ENCODE measurements at regions not wholly inside any gene's neighbourhood (a gene's known extent, or its start where the extent isn't known, plus 50 kb on each side); places are given as distances from the start of the nearest gene placed in this dataset.
"Not testable (repeated sequence)": the region's sequence is repeated elsewhere in the genome, so short reads cannot be mapped to it uniquely, and the experiment has no call there.

DNA sequence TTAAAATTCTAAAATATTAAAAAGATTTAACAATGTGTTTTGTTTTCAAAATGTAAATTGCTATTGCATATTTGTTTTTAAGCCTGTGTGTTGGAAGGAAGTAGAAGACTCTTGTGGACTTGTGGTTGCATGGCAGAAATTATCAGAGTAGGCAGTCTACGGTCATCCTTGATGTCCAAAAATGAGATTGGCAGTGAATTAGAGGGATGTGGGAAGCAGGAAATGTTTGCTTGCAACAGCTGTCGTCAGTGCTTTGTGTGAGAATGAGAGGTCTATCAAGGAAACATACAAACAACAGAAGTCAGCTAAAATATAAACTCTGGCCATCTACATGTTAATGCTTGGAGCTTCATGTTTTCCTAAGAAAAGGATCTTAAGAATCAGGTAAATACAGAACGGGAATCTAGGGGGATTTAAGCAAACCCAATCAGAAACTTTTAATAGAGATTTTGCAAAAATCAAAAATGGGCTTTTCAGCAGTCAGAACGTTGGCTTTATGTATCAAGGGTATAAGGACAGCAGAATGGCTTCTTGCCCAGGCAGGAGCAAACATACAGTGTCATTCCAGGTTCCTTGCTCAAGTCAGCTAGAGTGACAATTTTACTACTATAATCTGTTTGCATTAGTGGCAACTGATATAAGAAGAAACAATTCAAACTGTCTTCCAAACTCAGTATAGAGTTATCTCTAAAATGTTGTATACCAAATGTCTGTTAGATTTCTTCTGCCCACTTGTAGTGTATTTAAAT, 196.7 kb downstream of the CYB561 start:
- DNase-seq (ENCODE audit: low read depth) = no peak

DNA sequence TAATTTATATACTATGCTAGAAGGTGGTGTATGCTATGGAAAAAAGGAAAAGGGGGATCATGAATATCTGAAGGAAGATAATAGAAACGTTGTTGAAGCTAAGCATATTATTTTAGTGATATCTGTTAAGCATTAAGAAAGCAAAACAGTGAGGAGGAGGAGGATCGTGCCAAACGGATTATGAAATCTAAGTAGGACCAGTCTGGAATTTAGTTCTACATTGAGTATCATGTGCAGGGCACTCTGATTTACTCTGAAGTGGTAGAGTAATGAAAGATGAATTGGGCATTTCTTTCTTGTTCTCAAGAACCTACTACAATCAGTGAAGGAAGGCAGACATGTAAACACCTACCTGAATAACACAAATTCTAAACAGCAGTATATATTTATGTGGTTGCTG, 195.3 kb downstream of the CYB561 start:
- no peak for DNase-seq (ENCODE audit: low read depth)

DNA sequence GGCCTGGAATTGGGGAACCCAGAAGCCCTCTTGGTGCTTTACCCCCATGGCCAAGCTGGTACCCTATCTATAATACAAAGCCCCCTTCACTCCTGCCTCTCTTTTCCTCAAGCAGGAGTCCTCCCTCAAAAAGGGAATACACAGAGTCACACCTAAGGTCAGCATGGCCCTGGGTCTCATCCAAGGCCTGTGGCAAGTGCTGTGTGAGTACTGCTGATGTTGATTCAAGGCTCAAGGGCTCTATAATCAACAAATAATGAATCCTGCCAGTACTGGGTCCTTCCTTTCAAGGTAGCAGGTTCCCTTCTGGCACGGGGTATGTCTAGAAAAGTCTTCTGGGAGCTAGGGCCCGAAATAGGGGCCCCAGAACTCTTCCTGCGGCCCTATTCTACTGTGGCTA, 187.3 kb downstream of the CYB561 start:
- no peak for DNase-seq (ENCODE audit: low read depth)

DNA sequence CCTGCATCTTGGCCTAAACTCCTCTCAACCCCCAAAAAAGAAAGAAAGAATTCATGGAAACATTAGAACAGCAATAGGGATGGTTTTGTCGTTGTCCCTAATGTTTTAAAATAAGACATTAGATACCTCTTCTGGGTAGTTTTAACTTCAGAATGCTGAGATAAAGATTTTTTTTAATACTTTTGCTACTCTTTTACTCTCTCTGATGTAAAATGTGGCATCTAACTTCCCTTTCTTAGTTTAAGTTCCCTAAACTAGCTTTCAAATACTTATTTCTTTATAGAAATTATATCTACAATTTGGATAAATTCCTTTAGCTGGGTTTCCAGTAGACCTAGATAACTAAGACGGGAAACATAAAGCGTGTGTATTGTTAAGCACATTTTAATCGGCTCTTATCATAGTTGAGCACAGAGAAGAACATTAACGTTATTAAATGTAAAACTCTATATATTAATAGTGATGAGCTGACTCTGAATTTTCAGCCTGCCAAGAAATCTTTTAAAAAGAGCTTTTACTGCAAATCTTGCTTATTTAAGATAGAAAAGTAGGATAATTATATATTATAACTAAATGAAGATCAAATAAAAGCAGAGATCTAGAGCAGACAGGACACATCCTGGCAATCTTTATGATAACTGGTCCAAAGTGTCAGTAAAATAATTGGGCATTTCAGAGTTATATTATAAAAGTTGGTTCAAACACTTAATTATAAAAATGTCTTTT, 183.2 kb downstream of the CYB561 start:
- no peak for DNase-seq (ENCODE audit: low read depth)

DNA sequence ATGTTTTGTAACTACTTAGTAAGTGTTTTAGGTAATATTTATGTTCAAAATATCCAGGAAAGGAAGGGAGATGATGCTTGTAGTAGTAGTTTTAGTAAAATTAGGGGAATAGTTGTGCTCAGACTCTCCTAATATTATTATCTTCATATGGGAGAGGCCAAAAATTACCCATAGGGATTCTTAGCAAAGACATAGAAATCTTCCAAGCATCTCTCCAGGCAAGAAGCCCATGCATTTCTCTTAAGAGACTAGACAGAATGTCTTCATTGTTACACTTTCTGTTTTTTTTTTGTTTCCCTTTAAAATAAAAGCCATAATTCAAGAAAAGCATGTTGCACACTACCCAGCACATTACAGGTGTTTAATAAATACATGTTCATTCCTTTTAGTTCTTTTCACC, 180.6 kb downstream of the CYB561 start:
- no peak for DNase-seq (ENCODE audit: low read depth)

DNA sequence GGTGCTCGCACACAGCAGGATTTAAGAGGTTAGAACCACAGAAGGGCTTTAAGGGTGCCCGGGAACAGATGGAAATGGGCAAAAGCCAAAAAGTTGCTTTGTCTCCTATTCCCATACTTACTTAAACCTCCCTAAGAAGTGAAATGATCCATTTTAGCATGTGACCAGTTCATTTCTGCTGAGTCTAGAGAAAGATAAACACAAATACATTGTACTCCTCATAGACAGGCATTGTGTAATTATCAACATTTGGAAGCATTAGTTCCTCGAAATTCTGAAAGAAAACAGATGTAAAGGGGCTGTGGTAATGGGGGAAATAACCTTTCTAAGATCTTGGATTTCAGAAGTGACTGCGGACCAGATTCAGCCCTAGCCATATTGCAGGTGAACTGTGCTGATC, 178.3 kb downstream of the CYB561 start:
- no peak for DNase-seq (ENCODE audit: low read depth)

DNA sequence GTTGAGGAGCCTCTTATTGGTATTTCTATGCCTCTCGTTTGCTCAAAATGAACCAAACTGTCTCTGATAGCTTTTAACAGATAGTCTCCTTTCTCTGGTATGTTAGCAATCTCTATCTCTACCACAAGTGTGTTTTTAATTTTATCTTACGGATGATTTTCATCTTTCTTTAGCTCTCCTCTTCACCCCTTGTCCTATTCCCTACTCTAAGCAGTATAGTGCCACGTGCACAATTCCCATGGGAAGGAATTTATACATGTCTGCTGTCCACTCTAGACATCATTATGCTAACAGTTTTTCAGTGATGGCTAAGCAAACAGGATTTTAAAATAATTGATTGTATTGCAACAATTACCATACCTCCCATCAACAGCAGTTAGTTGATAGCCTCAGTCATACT, 177.3 kb downstream of the CYB561 start:
- DNase-seq (ENCODE audit: low read depth) = no peak

DNA sequence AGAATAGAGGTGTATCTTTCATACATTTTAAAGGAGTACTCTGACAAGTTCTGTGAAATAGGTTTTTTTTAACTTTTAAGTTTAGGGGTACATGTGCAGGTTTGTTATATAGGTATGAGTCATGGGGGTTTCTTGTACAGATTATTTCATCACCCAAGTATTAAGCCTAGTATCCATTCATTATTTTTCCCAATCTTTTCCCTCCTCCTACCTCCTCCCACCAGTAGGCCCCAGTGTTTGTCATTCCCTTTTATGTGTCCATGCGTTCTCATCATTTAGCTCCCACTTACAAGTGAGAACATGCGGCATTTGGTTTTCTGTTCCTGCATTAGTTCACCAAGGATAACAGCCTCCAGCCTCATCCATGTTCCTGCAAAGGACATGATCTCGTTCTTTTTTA, 175.5 kb downstream of the CYB561 start:
- no peak for DNase-seq (ENCODE audit: low read depth)

DNA sequence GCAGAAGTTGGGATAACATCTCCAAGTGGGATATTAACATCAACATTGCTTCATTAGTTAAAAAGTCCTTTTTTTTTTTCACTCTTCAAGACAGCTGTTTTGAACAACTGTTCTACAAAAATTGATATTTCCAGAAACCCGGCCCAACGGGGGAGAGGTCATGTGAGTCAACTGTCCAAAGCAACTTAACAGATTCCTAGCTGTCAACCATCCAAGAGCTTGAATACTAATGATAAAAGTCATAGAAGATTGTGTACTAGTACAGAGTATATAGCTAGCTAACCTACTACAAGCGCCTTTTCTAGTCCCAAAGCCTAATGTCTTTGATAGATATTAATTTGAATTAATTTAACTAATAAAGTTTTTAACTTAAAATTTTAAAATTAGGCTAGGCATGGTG, 172.0 kb downstream of the CYB561 start:
- no peak for DNase-seq (ENCODE audit: low read depth)

DNA sequence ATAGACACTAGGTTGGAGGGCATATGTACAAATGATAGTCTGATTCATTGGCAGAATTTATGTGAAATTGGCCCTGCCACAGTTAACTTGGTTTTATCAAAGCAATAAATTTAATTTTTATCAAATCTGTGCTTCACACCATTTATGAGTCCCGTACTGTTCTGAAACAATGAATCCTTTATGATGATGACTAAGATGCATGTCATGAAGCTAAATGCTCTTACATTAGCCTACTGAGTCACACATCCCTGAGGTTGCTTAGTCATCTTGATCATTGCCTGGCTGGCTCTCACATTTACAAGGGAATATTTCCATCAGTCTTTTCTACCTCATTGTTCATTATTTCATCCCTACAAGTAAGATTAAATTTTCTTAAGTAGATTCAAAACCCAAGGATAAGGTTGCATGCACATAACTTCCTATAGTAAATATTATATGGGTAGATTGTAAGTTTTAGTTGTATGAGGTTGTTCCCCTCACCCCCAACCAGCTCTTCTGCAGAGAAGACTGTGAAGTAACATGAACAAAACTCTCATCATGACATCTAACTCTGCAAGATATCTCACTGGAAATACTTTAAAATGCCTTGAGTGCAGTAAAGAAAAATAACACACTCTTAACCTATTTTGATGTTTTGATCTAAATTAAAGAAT, 170.7 kb downstream of the CYB561 start:
- peak; percentile 97 for DNase-seq (ENCODE audit: low read depth)

DNA sequence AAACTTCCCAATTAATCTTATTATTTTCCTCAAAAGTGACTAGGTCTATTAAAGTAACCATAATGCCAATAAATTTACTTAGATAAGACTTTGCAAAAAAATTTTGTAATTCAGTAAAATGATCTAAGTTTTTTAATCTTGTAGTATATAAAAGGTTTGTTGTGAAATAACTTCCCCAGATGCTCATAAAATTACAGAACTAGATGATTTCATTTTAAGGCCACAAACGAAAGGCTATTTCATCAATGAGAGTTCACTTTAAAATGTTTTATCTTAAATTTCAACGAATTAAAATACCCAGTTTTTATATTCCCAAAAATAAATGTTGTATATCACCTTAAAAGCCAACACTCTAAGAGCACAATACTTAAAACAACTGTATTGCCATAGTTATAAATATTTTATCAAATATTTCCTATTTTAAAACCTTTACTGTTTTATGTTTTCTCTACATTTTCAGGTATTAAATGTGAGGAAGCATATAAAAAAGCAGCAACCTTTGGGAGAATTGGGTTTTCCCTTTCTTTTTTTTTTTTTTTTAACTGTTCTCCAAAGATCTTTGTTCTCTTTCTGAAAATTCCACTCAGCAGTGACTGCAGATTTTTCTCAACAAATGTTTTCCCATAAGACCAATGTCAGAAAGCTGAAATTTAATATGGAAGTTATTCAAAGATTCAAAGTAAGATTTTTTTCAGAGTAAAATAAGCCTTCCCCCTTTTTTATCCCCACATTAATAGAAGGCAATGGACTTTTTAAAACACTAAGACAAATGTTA, 169.9 kb downstream of the CYB561 start:
- no peak for DNase-seq (ENCODE audit: low read depth)

DNA sequence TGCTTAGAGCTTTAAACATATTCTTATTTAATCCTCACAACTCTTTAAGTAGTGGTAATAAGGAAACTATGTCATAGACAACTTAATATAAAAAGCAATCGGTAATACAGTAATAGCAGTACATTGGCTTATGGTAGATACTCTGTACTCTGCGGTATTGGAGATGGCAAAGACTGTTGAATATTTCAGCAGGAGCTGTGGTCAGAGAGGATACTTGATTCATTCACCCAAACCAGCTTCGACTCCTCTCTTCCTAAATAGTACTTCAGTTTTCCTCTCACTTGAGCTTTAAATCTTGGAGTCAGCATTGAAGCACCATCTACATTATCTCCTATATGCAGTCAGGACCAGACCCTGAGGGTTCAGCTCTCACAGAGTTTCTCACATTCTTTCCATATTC, 169.3 kb downstream of the CYB561 start:
- no peak for DNase-seq (ENCODE audit: low read depth)

DNA sequence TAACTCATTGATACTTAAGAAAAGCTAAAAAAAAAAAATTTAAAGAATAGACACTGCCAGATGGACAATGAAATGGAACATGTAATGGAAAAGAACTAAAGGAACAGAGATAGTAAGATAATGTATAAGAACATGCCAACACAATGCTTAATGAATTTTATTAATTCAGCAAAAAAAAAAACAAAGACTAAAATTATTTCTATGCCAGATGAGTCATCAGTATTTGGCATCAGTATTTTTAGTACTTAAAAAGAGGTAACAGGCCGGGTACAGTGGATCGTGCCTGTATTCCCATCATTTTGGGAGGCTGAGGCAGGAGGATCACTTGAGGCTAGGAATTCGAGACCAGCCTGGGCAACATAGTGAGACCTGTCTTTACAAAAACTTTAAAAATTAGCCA, 168.5 kb downstream of the CYB561 start:
- DNase-seq (ENCODE audit: low read depth) = no peak

DNA sequence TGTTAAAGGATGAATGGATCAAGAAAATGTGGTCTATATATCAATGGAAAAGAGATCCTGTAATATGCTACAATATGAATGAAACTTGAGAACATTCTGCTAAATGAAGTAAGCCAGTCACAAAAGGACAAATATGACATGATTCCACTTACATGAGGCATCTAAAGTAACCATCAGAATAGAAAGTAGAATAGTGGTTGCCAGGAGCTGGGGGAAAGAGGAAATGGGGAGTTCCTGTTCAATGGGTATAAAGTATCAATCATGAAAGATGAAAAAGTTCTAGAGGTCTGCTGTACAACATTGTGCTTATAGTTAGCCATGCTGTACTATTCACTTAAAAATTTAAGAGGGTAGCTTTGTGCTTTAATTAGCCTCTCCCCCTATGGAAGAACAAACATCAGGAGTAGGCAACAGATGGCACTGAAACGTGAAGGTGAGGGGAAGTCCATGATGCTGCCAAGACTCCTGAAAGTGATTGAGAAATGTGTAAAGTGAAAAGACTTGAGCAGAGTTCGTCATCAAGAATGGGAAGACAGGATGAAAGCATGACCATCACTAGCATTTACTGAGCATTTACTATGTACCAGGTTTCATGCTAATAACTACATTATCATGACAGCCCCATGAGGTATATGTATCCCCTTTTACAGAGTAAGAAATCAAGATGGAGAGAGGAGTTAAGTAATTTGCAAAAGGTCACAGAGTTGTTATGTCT, 167.2 kb downstream of the CYB561 start:
- DNase-seq (ENCODE audit: low read depth) = no peak

DNA sequence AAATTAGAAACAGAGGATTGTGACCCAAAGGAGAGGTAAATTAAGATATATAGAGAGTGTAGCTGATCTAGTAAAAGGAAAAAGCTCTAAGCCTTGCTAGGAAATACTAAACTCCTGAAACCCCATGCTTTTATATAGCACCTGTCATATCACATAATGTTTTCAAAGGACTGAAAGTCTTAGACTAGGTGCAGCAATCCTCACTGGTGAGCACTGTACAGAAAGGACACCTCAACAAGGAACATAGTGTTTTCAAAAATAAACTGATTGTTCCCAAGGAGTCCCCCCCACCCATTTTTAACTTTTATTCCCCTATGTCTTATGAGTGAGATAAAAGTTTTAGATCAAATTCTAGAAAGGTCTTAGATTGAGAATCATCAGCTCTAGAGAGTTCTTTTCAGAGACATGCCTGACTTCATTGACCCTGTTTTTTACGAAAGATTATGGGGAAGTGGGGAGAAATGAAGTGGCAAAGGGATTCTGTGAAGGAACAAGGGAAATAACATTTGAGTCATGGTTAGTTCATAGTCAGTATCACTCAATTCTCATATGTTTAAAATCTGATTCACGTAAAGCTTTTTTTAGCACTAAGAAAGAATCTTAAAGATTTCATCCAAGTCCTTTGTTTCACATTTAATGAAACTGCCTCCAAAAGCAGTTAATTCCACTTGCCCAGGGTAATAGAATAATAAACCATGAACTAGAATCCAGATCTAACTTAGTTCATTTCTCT, 166.4 kb downstream of the CYB561 start:
- peak; percentile 85 for DNase-seq (ENCODE audit: low read depth)

DNA sequence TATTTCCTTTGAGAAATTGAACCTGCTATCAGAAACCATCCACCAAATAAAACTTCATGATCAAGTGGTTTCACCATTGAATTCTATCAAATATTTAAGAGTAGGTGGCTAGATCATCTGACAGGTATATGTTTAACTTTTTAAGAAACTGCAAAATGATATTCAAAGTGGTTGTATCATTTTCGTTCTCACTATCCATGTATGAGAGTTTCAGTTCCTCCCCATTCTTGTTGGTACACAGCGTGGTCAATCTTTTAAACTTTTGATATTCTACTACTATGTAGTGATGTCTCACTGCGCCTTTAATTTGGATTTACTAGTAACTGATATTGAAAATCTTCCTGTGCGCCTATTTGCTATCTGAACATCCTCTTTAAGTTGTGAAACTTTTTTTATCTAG, 163.7 kb downstream of the CYB561 start:
- no peak for DNase-seq (ENCODE audit: low read depth)

DNA sequence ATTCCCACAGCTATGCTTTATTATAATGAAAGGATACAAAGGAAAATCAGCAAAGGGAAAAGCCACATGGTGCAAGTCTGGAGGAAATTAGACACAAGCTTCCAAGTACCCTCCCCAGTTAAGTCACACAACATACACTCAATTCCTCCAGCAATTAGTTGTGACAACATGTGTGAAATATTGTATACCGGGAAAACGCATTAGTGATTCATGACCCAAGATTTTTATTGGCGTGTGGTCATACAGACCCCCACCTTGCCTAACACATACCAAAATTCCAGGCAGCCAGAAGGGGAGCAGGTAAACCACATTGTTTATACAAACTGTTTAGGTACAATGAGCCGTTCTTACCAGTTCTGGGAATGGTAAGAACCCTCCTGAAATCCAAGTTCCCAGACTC, 160.6 kb downstream of the CYB561 start:
- peak; percentile 77 for DNase-seq (ENCODE audit: low read depth)

DNA sequence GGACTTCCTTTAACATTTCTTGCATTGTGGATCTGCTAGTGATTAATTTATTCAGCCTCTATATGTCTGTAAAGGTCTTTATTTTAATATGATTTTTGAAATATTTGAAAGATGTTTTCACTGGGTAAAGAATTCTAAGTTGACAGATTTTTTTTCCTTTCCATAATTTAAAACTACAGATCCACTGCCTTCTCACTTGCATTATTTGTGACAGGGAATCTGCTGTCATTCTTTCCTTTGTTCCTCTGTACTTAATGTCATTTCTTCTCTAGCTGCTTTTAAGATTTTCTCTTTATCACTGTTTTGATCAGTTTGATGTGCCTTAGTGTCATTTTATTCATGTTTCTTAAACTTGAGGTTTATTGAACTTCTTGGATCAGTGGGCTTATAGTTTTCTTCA, 159.9 kb downstream of the CYB561 start:
- no peak for DNase-seq (ENCODE audit: low read depth)

DNA sequence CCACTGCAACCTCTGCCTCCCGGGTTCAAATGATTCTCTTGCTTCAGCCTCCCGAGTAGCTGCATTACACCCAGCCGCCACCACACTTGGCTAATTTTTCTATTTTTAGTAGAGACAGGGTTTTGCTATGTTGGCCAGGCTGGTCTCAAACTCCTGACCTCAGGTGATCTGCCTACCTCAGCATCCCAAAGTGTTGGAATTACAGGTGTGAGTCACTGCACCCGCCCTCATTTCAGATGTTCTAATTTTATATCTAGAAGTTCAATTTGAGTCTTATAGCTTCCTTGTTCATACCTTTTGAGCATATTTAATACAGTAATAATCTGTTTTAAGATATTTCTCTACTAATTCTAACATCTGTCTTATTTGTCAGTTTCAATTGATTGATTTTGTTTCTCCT, 159.1 kb downstream of the CYB561 start:
- not testable (repeated sequence) for DNase-seq (ENCODE audit: low read depth)

DNA sequence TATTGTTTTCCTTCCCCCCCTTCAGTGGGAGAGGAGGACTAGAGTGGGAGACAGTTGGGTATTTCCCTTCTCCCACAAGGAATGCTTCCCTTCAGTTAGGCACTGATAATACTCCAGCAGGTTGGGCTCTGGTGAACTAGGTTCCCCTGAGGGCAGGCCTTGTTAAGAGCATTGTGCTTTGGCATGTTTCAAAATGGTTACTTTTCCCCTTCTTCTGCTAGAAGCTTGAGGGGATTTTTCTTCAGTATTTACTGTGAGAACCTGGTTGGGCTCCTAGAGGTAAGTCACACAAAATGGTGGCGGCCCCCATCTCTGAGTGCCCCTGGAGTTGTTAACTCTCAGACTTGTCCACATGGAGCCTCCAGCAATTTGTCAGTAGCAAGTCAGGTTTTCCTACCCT, 156.2 kb downstream of the CYB561 start:
- DNase-seq (ENCODE audit: low read depth) = no peak

DNA sequence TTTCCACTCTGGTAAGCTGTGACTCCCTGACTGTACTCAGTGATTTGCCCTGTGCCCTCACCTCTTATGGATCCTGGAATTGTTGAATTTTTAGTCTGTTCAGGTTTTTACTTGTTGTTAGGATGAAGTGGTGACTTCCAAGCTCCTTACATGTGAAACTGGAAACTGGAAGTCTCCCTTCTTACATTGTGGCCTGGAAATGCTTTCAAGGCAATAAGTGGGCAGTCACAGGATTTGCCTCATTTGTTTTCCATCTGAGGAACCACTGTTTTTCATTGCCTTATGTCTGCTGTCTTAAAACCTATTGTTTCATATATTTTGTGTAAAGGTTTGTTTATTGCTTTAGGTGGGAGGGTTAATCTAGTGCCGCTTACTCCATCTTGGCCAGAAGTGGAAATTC, 155.8 kb downstream of the CYB561 start:
- no peak for DNase-seq (ENCODE audit: low read depth)

Measured in HT1080 (cell line).